TTC549 (cell line): ENCODE measurements at regions not wholly inside any gene's neighbourhood (a gene's known extent, or its start where the extent isn't known, plus 50 kb on each side); places are given as distances from the start of the nearest gene placed in this dataset.

Source experiments
- FAIRE-seq: peaks from 2 replicates; lab custom pipeline; 2012; peaks lifted over from hg19 to GRCh38; lab: Jason Lieb, UNC

GRCh38 chr5:167688341-167689130, 602.9 kb upstream of the WWC1 start:
- FAIRE-seq: no peak

GRCh38 chr5:167694325-167695147, 596.9 kb upstream of the WWC1 start:
- FAIRE-seq: no peak

- FAIRE-seq: no peak
Measured at GRCh38 chr5:167696558-167697314, 594.7 kb upstream of the WWC1 start.

GRCh38 chr5:167699432-167699831, 592.0 kb upstream of the WWC1 start:
- FAIRE-seq: peak; percentile 5

- no peak for FAIRE-seq
Measured at GRCh38 chr5:167701051-167701450, 590.4 kb upstream of the WWC1 start.

GRCh38 chr5:167702014-167702413, 589.4 kb upstream of the WWC1 start:
- no peak for FAIRE-seq

- FAIRE-seq: no peak
Measured at GRCh38 chr5:167708449-167708848, 583.0 kb upstream of the WWC1 start.

- FAIRE-seq: no peak
Measured at GRCh38 chr5:167709625-167710024, 581.8 kb upstream of the WWC1 start.

GRCh38 chr5:167710444-167711073, 580.9 kb upstream of the WWC1 start:
- no peak for FAIRE-seq

GRCh38 chr5:167712986-167713585, 578.4 kb upstream of the WWC1 start:
- no peak for FAIRE-seq

- no peak for FAIRE-seq
Measured at GRCh38 chr5:167713896-167714295, 577.5 kb upstream of the WWC1 start.

- no peak for FAIRE-seq
Measured at GRCh38 chr5:167716126-167716775, 575.2 kb upstream of the WWC1 start.

GRCh38 chr5:167720259-167720658, 571.2 kb upstream of the WWC1 start:
- FAIRE-seq: no peak

GRCh38 chr5:167720676-167721260, 570.7 kb upstream of the WWC1 start:
- FAIRE-seq: no peak

GRCh38 chr5:167721926-167722440, 569.5 kb upstream of the WWC1 start:
- FAIRE-seq: no peak

- FAIRE-seq: no peak
Measured at GRCh38 chr5:167723254-167723871, 568.1 kb upstream of the WWC1 start.

- no peak for FAIRE-seq
Measured at GRCh38 chr5:167725264-167725663, 566.2 kb upstream of the WWC1 start.

GRCh38 chr5:167725741-167726140, 565.7 kb upstream of the WWC1 start:
- no peak for FAIRE-seq

GRCh38 chr5:167726642-167727041, 564.8 kb upstream of the WWC1 start:
- FAIRE-seq: no peak

GRCh38 chr5:167730121-167730520, 561.3 kb upstream of the WWC1 start:
- no peak for FAIRE-seq
